ENCODE measurements at regions not wholly inside any gene's neighbourhood (a gene's known extent, or its start where the extent isn't known, plus 50 kb on each side); places are given as distances from the start of the nearest gene placed in this dataset.

DNA sequence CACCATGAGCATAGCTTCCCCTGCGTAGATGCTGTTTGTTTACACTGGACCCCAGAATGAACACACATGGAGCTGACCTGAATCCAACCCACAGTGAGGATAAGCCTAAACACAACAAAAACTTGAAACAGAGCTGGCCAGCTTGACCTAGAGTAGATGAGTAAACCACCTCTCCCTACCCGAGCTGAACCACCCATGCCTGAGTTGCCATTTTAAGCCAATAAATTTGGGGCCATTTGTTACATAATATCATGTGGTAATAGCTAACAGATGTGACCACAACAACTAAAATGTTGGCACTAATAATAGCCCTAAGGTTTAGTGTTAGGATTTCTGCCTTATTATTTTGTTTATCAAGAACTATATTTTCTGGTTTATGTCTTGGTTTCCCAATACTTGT is 103.2 kb upstream of the GRIK2 start:
- no peaks in the 10 kb centered on the region for H3K27me3 ChIP-seq (ENCODE audit: insufficient read depth, low read length)
- H3K18ac ChIP-seq (ENCODE audit: low read length): no peak overlapping the region
- peak overlapping the region; percentile 68 for H3K9ac ChIP-seq (ENCODE audit: low read length)
- H3K23ac ChIP-seq (ENCODE audit: low read length): peak overlapping the region; percentile 95
- H3K79me2 ChIP-seq (ENCODE audit: control insufficient read depth, insufficient read depth, low read length, poor library complexity): no peaks in the 10 kb centered on the region
- no peaks in the 10 kb centered on the region for H3K4me1 ChIP-seq (ENCODE audit: control insufficient read depth in 1 of 2, insufficient read depth in 2 of 2, low read length in 2 of 2)
- no peak for DNase-seq
- no peaks in the 10 kb centered on the region for H3K79me1 ChIP-seq (ENCODE audit: low read length)
- no peak overlapping the region for H4K91ac ChIP-seq (ENCODE audit: low read depth, low read length)
- peaks cover 7% of the 10 kb centered on the region for H3K9me3 ChIP-seq (ENCODE audit: insufficient read depth, low read depth, low read length)
- no peak overlapping the region for H4K8ac ChIP-seq (ENCODE audit: low read depth, low read length)
- H3K14ac ChIP-seq (ENCODE audit: low read length): no peak overlapping the region
- H4K12ac ChIP-seq (ENCODE audit: low read depth, low read length): no peak overlapping the region
- H2BK5ac ChIP-seq (ENCODE audit: low read depth, low read length, poor library complexity): no peak overlapping the region
- H3K27ac ChIP-seq (ENCODE audit: low read depth, low read length): no peak overlapping the region
- H2AK5ac ChIP-seq (ENCODE audit: low read length): no peak overlapping the region
- WGBS (ENCODE audit: extremely low coverage, insufficient coverage, insufficient read length): no CpG with 5 or more reads among the region's 2 CpGs
- H3K36me3 ChIP-seq (ENCODE audit: control insufficient read depth in 1 of 2, insufficient read depth in 2 of 2, low read length in 2 of 2): no peaks in the 10 kb centered on the region
- no peak overlapping the region for H2BK12ac ChIP-seq (ENCODE audit: low read length)
- H3K4ac ChIP-seq (ENCODE audit: low read depth, low read length): no peak overlapping the region
- H2AFZ ChIP-seq (ENCODE audit: insufficient read depth, low read length, poor library complexity): no peak overlapping the region
- H3K4me3 ChIP-seq (ENCODE audit: low read depth, low read length): no peak overlapping the region
- H2BK120ac ChIP-seq (ENCODE audit: insufficient read depth, low read length, poor library complexity): no peak overlapping the region
- H3K4me2 ChIP-seq (ENCODE audit: low read length): no peak overlapping the region

DNA sequence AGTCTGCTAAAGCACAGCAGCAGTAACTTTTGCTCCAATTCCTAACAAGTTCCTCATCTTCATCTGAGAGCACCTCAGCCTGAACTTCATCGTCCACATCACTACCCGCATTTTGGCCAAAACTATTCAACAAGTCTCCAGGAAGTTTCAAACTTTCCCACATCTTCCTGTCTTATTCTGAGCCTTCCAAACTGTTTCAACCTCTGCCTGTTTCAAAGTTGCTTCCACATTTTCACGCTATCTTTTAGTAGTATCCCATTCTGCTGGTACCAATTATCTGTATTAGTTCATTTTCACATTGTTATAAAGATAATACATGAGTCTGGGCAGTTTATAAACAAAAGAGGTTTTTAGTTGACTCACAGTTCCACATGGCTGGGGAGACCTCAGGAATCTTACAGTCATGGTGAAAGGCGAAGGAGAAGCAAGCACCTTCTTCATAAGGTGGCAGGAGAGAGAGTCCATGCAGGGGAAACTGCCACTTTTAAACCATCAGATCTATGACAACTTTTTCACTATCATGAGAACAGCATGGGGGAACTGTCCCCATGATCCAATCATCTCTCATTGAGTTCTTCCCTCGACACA is 99.4 kb upstream of the GRIK2 start:
- Histone ChIP-seq H4K12ac (ENCODE audit: low read depth, low read length) (no peak overlapping the region), H3K4ac (ENCODE audit: low read depth, low read length) (no peak overlapping the region), H3K79me1 (ENCODE audit: low read length) (no peaks in the 10 kb centered on the region), H2AFZ (ENCODE audit: insufficient read depth, low read length, poor library complexity) (no peak overlapping the region), H3K23ac (ENCODE audit: low read length) (no peak overlapping the region), H3K27ac (ENCODE audit: low read depth, low read length) (no peak overlapping the region), H3K9ac (ENCODE audit: low read length) (no peak overlapping the region), H3K4me1 (ENCODE audit: control insufficient read depth in 1 of 2, insufficient read depth in 2 of 2, low read length in 2 of 2) (no peaks in the 10 kb centered on the region), H3K79me2 (ENCODE audit: control insufficient read depth, insufficient read depth, low read length, poor library complexity) (no peaks in the 10 kb centered on the region), H3K9me3 (ENCODE audit: insufficient read depth, low read depth, low read length) (peaks cover 7% of the 10 kb centered on the region), H2AK5ac (ENCODE audit: low read length) (no peak overlapping the region), H3K36me3 (ENCODE audit: control insufficient read depth in 1 of 2, insufficient read depth in 2 of 2, low read length in 2 of 2) (no peaks in the 10 kb centered on the region), H3K4me3 (ENCODE audit: low read depth, low read length) (no peak overlapping the region), H3K4me2 (ENCODE audit: low read length) (no peak overlapping the region), H4K91ac (ENCODE audit: low read depth, low read length) (no peak overlapping the region), H3K14ac (ENCODE audit: low read length) (no peak overlapping the region), H2BK5ac (ENCODE audit: low read depth, low read length, poor library complexity) (no peak overlapping the region), H4K8ac (ENCODE audit: low read depth, low read length) (no peak overlapping the region), H2BK12ac (ENCODE audit: low read length) (no peak overlapping the region), H2BK120ac (ENCODE audit: insufficient read depth, low read length, poor library complexity) (no peak overlapping the region), H3K27me3 (ENCODE audit: insufficient read depth, low read length) (no peaks in the 10 kb centered on the region), H3K18ac (ENCODE audit: low read length) (no peak overlapping the region)
- no CpG with 5 or more reads among the region's 5 CpGs for WGBS (ENCODE audit: extremely low coverage, insufficient coverage, insufficient read length)
- peak; percentile 84 to 92 for DNase-seq

DNA sequence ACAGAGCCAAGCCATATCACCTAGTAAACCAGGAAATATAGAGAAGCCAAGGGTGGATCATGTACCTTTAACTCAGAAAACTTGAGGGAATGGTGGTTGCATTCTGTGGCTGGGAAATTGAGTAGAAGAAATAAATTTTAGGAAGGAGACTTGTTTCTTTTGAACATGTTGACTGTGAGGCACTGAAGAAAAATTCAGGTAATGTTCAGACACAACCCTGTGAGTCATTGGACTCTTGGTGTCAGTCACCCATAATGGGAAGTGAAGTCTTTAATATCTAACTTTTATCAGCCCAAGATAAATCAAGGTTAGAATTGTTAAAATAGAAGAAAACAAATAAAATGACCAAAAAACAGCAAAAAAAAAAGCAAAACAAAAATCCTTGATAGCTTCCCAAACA is 98.8 kb upstream of the GRIK2 start:
- Histone ChIP-seq H3K4me1 (ENCODE audit: control insufficient read depth in 1 of 2, insufficient read depth in 2 of 2, low read length in 2 of 2) (no peaks in the 10 kb centered on the region), H3K36me3 (ENCODE audit: control insufficient read depth in 1 of 2, insufficient read depth in 2 of 2, low read length in 2 of 2) (no peaks in the 10 kb centered on the region), H2BK120ac (ENCODE audit: insufficient read depth, low read length, poor library complexity) (no peak overlapping the region), H2AK5ac (ENCODE audit: low read length) (no peak overlapping the region), H2BK12ac (ENCODE audit: low read length) (no peak overlapping the region), H3K27ac (ENCODE audit: low read depth, low read length) (no peak overlapping the region), H3K4me2 (ENCODE audit: low read length) (no peak overlapping the region), H3K18ac (ENCODE audit: low read length) (no peak overlapping the region), H3K14ac (ENCODE audit: low read length) (no peak overlapping the region), H4K12ac (ENCODE audit: low read depth, low read length) (no peak overlapping the region), H3K79me1 (ENCODE audit: low read length) (no peaks in the 10 kb centered on the region), H3K4me3 (ENCODE audit: low read depth, low read length) (no peak overlapping the region), H3K27me3 (ENCODE audit: insufficient read depth, low read length) (no peaks in the 10 kb centered on the region), H3K9me3 (ENCODE audit: insufficient read depth, low read depth, low read length) (peaks cover 7% of the 10 kb centered on the region), H3K4ac (ENCODE audit: low read depth, low read length) (no peak overlapping the region), H3K23ac (ENCODE audit: low read length) (no peak overlapping the region), H2AFZ (ENCODE audit: insufficient read depth, low read length, poor library complexity) (no peak overlapping the region), H2BK5ac (ENCODE audit: low read depth, low read length, poor library complexity) (no peak overlapping the region), H4K91ac (ENCODE audit: low read depth, low read length) (no peak overlapping the region), H3K9ac (ENCODE audit: low read length) (no peak overlapping the region), H3K79me2 (ENCODE audit: control insufficient read depth, insufficient read depth, low read length, poor library complexity) (no peaks in the 10 kb centered on the region), H4K8ac (ENCODE audit: low read depth, low read length) (no peak overlapping the region)
- peak; percentile 23 to 71 for DNase-seq

DNA sequence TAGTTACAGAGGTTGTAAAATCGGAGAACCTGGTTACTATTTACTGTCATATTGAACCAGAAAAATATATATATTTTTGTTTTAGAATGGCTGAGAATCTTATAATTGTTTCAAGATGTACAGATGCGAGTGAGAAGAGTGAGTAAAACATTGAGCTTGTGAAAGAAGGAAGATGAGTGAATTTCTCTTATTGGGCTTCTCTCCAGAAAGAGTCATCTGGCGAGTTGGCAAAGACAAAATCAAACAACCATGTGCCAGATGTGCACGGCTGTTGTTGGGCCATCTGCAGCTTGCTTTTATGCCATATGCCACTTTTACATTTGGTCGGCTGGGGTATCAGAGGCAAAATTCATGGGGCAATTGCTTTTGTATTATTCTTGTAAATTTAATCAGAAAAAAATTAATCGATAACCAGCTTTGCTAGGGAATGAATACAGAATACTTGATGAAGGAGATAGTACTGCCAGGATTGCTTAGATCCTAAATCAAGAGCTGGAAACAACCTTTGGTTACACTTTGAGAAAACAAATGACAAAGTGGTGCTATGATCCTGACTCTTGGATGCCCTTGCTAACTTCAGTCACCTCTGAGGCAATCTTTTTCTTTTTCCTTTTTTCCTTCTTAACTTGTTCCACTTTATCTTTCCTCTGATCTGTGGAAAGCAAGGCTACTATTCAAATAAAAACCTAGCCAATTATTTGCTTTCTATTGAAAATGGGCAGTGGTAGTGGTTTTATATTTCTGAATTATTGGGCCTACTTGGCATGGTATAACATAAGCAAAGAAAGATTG is 97.1 kb upstream of the GRIK2 start:
- H4K12ac ChIP-seq (ENCODE audit: low read depth, low read length): no peak overlapping the region
- H3K4me3 ChIP-seq (ENCODE audit: low read depth, low read length): no peak overlapping the region
- no peak overlapping the region for H3K18ac ChIP-seq (ENCODE audit: low read length)
- H2AK5ac ChIP-seq (ENCODE audit: low read length): no peak overlapping the region
- H3K27ac ChIP-seq (ENCODE audit: low read depth, low read length): no peak overlapping the region
- no peak overlapping the region for H3K4ac ChIP-seq (ENCODE audit: low read depth, low read length)
- H3K14ac ChIP-seq (ENCODE audit: low read length): no peak overlapping the region
- WGBS (ENCODE audit: extremely low coverage, insufficient coverage, insufficient read length): no CpG with 5 or more reads among the region's 6 CpGs
- DNase-seq: no peak
- no peak overlapping the region for H2BK12ac ChIP-seq (ENCODE audit: low read length)
- no peaks in the 10 kb centered on the region for H3K79me1 ChIP-seq (ENCODE audit: low read length)
- H3K36me3 ChIP-seq (ENCODE audit: control insufficient read depth in 1 of 2, insufficient read depth in 2 of 2, low read length in 2 of 2): no peaks in the 10 kb centered on the region
- H3K79me2 ChIP-seq (ENCODE audit: control insufficient read depth, insufficient read depth, low read length, poor library complexity): no peaks in the 10 kb centered on the region
- H4K91ac ChIP-seq (ENCODE audit: low read depth, low read length): no peak overlapping the region
- H2BK5ac ChIP-seq (ENCODE audit: low read depth, low read length, poor library complexity): no peak overlapping the region
- peaks cover 7% of the 10 kb centered on the region for H3K9me3 ChIP-seq (ENCODE audit: insufficient read depth, low read depth, low read length)
- H4K8ac ChIP-seq (ENCODE audit: low read depth, low read length): no peak overlapping the region
- H3K23ac ChIP-seq (ENCODE audit: low read length): no peak overlapping the region
- no peak overlapping the region for H3K9ac ChIP-seq (ENCODE audit: low read length)
- H2AFZ ChIP-seq (ENCODE audit: insufficient read depth, low read length, poor library complexity): no peak overlapping the region
- H3K27me3 ChIP-seq (ENCODE audit: insufficient read depth, low read length): no peaks in the 10 kb centered on the region
- no peak overlapping the region for H2BK120ac ChIP-seq (ENCODE audit: insufficient read depth, low read length, poor library complexity)
- H3K4me1 ChIP-seq (ENCODE audit: control insufficient read depth in 1 of 2, insufficient read depth in 2 of 2, low read length in 2 of 2): no peaks in the 10 kb centered on the region
- H3K4me2 ChIP-seq (ENCODE audit: low read length): no peak overlapping the region

Measured in trophoblast cell (in vitro differentiated cells and primary cell).